ENCODE measurements at regions not wholly inside any gene's neighbourhood (a gene's known extent, or its start where the extent isn't known, plus 50 kb on each side); places are given as distances from the start of the nearest gene placed in this dataset.

- TF ChIP-seq CTCF (IDR thresholded peaks at IDR 0.05; ENCODE audit: borderline replicate concordance, insufficient read depth, low read depth, low read length) = no peak
- H3K4me3 ChIP-seq (ENCODE audit: low read depth, low read length) = no peak overlapping the region
Measured at GRCh38 chr22:25482091-25482760, 82.2 kb upstream of the GRK3 start.

GRCh38 chr22:25482868-25483639, 81.4 kb upstream of the GRK3 start:
- no peak for TF ChIP-seq CTCF (IDR thresholded peaks at IDR 0.05; ENCODE audit: borderline replicate concordance, insufficient read depth, low read depth, low read length)
- H3K4me3 ChIP-seq (ENCODE audit: low read depth, low read length) = no peak overlapping the region

- no peak for TF ChIP-seq CTCF (IDR thresholded peaks at IDR 0.05; ENCODE audit: borderline replicate concordance, insufficient read depth, low read depth, low read length)
- H3K4me3 ChIP-seq (ENCODE audit: low read depth, low read length) = no peak overlapping the region
Measured at GRCh38 chr22:25483931-25484330, 80.5 kb upstream of the GRK3 start.

- H3K4me3 ChIP-seq (ENCODE audit: low read depth, low read length) = no peak overlapping the region
- no peak for TF ChIP-seq CTCF (IDR thresholded peaks at IDR 0.05; ENCODE audit: borderline replicate concordance, insufficient read depth, low read depth, low read length)
Measured at GRCh38 chr22:25484521-25485315, 79.8 kb upstream of the GRK3 start.

- no peak for TF ChIP-seq CTCF (IDR thresholded peaks at IDR 0.05; ENCODE audit: borderline replicate concordance, insufficient read depth, low read depth, low read length)
Measured at GRCh38 chr22:25485626-25486545, 78.6 kb upstream of the GRK3 start.

GRCh38 chr22:25487508-25487907, 77.0 kb upstream of the GRK3 start:
- no peak overlapping the region for H3K4me3 ChIP-seq (ENCODE audit: low read depth, low read length)
- no peak for TF ChIP-seq CTCF (IDR thresholded peaks at IDR 0.05; ENCODE audit: borderline replicate concordance, insufficient read depth, low read depth, low read length)

More at GRCh38 chr22:25485626-25486545, 78.6 kb upstream of the GRK3 start:
- H3K4me3 ChIP-seq (ENCODE audit: low read depth, low read length) = no peak overlapping the region

Measured in GM12875 (cell line).